ENCODE measurements at regions not wholly inside any gene's neighbourhood (a gene's known extent, or its start where the extent isn't known, plus 50 kb on each side); places are given as distances from the start of the nearest gene placed in this dataset.

DNA sequence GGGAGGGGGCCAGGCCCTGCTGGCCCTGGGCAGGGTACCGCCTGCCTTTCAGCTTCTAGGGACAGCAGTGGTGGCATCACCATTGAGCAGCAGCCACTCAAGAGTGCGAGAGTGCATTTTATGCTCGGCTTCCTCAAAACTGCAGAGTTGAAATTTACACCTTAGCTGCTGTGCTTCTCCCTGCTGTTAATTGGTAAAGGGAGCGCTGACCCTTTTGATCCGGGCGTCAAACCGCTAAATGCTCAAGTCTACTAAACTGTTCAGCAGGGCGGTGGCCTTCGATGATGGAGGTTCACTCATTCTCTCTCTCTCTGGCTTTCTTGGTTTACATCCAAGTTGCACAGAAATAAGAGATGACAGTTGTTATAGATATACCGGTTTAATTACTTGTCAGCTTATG is 368.6 kb upstream of the IRX2 start:
- Histone ChIP-seq H3F3A (replicated peaks; ENCODE audit: low read depth) (peaks cover 14% of the 10 kb centered on the region), H3K4me2 (peak overlapping the region; percentile 73), H3K27me3 (ENCODE audit: insufficient read depth) (peaks cover 87% of the 10 kb centered on the region), H3K4me3 (peak overlapping the region; percentile 41; the same call in 1 of the 2 replicates), H2AFZ (no peak overlapping the region), H3K9me2 (ENCODE audit: insufficient read depth) (no peaks in the 10 kb centered on the region), H3K36me3 (ENCODE audit: insufficient read depth) (no peaks in the 10 kb centered on the region), H3K27ac (ENCODE audit: low read depth) (no peak overlapping the region), H3K79me2 (replicated peaks; ENCODE audit: insufficient read depth) (no peaks in the 10 kb centered on the region), H4K20me1 (replicated peaks; ENCODE audit: insufficient read depth) (no peaks in the 10 kb centered on the region), H3K4me1 (ENCODE audit: insufficient read depth) (peaks cover 88% of the 10 kb centered on the region)
- Mint-ChIP-seq H3K27me3 (ENCODE audit: insufficient read depth, low read depth, poor library complexity) (peaks cover 90% of the 10 kb centered on the region), H3K36me3 (ENCODE audit: low read depth) (0 out of 3 replicates have a peak, but pooled peaks cover 3% of the 10 kb centered on the region), H3K4me3 (no peak overlapping the region), H3K27ac (no peak overlapping the region), H3K4me1 (peaks cover 89% of the 10 kb centered on the region), H3K9me3 (no peaks in the 10 kb centered on the region)
- DNase-seq (ENCODE audit: low spot score) (no peak), ATAC-seq (no peak)
- TF ChIP-seq POLR2AphosphoS5 (IDR thresholded peaks at IDR 0.05; ENCODE audit: low read depth) (no peak), JUNB (IDR thresholded peaks at IDR 0.05; ENCODE audit: unreplicated experiment) (no peak), EZH2 (IDR thresholded peaks at IDR 0.05; ENCODE audit: low read depth, unreplicated experiment) (no peak), CREB1 (CRISPR knock-in tag; IDR thresholded peaks at IDR 0.05; ENCODE audit: low read depth) (no peak), ZNF114 (CRISPR knock-in tag; IDR thresholded peaks at IDR 0.05) (no peak), ZNF331 (CRISPR knock-in tag; IDR thresholded peaks at IDR 0.05; ENCODE audit: low read depth) (no peak), STAT1 (IDR thresholded peaks at IDR 0.05; ENCODE audit: unreplicated experiment) (no peak), NANOG (IDR thresholded peaks at IDR 0.05; ENCODE audit: borderline replicate concordance) (no peak), EZH2phosphoT487 (IDR thresholded peaks at IDR 0.05; ENCODE audit: unreplicated experiment) (no peak)
- TF ChIP-seq, protein P1, sequence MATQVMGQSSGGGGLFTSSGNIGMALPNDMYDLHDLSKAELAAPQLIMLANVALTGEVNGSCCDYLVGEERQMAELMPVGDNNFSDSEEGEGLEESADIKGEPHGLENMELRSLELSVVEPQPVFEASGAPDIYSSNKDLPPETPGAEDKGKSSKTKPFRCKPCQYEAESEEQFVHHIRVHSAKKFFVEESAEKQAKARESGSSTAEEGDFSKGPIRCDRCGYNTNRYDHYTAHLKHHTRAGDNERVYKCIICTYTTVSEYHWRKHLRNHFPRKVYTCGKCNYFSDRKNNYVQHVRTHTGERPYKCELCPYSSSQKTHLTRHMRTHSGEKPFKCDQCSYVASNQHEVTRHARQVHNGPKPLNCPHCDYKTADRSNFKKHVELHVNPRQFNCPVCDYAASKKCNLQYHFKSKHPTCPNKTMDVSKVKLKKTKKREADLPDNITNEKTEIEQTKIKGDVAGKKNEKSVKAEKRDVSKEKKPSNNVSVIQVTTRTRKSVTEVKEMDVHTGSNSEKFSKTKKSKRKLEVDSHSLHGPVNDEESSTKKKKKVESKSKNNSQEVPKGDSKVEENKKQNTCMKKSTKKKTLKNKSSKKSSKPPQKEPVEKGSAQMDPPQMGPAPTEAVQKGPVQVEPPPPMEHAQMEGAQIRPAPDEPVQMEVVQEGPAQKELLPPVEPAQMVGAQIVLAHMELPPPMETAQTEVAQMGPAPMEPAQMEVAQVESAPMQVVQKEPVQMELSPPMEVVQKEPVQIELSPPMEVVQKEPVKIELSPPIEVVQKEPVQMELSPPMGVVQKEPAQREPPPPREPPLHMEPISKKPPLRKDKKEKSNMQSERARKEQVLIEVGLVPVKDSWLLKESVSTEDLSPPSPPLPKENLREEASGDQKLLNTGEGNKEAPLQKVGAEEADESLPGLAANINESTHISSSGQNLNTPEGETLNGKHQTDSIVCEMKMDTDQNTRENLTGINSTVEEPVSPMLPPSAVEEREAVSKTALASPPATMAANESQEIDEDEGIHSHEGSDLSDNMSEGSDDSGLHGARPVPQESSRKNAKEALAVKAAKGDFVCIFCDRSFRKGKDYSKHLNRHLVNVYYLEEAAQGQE (IDR thresholded peaks at IDR 0.05; ENCODE audit: unreplicated experiment), result no peak
- TF ChIP-seq, protein P2, sequence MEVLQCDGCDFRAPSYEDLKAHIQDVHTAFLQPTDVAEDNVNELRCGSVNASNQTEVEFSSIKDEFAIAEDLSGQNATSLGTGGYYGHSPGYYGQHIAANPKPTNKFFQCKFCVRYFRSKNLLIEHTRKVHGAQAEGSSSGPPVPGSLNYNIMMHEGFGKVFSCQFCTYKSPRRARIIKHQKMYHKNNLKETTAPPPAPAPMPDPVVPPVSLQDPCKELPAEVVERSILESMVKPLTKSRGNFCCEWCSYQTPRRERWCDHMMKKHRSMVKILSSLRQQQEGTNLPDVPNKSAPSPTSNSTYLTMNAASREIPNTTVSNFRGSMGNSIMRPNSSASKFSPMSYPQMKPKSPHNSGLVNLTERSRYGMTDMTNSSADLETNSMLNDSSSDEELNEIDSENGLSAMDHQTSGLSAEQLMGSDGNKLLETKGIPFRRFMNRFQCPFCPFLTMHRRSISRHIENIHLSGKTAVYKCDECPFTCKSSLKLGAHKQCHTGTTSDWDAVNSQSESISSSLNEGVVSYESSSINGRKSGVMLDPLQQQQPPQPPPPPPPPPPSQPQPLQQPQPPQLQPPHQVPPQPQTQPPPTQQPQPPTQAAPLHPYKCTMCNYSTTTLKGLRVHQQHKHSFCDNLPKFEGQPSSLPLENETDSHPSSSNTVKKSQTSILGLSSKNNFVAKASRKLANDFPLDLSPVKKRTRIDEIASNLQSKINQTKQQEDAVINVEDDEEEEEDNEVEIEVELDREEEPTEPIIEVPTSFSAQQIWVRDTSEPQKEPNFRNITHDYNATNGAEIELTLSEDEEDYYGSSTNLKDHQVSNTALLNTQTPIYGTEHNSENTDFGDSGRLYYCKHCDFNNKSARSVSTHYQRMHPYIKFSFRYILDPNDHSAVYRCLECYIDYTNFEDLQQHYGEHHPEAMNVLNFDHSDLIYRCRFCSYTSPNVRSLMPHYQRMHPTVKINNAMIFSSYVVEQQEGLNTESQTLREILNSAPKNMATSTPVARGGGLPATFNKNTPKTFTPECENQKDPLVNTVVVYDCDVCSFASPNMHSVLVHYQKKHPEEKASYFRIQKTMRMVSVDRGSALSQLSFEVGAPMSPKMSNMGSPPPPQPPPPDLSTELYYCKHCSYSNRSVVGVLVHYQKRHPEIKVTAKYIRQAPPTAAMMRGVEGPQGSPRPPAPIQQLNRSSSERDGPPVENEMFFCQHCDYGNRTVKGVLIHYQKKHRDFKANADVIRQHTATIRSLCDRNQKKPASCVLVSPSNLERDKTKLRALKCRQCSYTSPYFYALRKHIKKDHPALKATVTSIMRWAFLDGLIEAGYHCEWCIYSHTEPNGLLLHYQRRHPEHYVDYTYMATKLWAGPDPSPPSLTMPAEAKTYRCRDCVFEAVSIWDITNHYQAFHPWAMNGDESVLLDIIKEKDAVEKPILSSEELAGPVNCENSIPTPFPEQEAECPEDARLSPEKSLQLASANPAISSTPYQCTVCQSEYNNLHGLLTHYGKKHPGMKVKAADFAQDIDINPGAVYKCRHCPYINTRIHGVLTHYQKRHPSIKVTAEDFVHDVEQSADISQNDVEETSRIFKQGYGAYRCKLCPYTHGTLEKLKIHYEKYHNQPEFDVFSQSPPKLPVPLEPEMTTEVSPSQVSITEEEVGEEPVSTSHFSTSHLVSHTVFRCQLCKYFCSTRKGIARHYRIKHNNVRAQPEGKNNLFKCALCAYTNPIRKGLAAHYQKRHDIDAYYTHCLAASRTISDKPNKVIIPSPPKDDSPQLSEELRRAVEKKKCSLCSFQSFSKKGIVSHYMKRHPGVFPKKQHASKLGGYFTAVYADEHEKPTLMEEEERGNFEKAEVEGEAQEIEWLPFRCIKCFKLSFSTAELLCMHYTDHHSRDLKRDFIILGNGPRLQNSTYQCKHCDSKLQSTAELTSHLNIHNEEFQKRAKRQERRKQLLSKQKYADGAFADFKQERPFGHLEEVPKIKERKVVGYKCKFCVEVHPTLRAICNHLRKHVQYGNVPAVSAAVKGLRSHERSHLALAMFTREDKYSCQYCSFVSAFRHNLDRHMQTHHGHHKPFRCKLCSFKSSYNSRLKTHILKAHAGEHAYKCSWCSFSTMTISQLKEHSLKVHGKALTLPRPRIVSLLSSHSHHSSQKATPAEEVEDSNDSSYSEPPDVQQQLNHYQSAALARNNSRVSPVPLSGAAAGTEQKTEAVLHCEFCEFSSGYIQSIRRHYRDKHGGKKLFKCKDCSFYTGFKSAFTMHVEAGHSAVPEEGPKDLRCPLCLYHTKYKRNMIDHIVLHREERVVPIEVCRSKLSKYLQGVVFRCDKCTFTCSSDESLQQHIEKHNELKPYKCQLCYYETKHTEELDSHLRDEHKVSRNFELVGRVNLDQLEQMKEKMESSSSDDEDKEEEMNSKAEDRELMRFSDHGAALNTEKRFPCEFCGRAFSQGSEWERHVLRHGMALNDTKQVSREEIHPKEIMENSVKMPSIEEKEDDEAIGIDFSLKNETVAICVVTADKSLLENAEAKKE (CRISPR knock-in tag; IDR thresholded peaks at IDR 0.05), result no peak
- TF ChIP-seq, protein P3, sequence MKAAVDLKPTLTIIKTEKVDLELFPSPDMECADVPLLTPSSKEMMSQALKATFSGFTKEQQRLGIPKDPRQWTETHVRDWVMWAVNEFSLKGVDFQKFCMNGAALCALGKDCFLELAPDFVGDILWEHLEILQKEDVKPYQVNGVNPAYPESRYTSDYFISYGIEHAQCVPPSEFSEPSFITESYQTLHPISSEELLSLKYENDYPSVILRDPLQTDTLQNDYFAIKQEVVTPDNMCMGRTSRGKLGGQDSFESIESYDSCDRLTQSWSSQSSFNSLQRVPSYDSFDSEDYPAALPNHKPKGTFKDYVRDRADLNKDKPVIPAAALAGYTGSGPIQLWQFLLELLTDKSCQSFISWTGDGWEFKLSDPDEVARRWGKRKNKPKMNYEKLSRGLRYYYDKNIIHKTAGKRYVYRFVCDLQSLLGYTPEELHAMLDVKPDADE (IDR thresholded peaks at IDR 0.05), result no peak
- TF ChIP-seq, protein P4, sequence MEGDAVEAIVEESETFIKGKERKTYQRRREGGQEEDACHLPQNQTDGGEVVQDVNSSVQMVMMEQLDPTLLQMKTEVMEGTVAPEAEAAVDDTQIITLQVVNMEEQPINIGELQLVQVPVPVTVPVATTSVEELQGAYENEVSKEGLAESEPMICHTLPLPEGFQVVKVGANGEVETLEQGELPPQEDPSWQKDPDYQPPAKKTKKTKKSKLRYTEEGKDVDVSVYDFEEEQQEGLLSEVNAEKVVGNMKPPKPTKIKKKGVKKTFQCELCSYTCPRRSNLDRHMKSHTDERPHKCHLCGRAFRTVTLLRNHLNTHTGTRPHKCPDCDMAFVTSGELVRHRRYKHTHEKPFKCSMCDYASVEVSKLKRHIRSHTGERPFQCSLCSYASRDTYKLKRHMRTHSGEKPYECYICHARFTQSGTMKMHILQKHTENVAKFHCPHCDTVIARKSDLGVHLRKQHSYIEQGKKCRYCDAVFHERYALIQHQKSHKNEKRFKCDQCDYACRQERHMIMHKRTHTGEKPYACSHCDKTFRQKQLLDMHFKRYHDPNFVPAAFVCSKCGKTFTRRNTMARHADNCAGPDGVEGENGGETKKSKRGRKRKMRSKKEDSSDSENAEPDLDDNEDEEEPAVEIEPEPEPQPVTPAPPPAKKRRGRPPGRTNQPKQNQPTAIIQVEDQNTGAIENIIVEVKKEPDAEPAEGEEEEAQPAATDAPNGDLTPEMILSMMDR (conservative IDR thresholded peaks at IDR 0.05; ENCODE audit: low read depth in 2 of 2), result no peak
